AG09309 (cell line): ENCODE measurements at regions not wholly inside any gene's neighbourhood (a gene's known extent, or its start where the extent isn't known, plus 50 kb on each side); places are given as distances from the start of the nearest gene placed in this dataset.

Experiments
- DNase-seq: peaks from one replicate; pipeline ENCODE4 v3.0.0-alpha.2; 2010; ENCODE audit warnings: low read depth
- H3K4me3 ChIP-seq: 2 replicates; pipeline ENCODE4 v1.5.1; 2011; ENCODE audit warnings: mild to moderate bottlenecking, low read depth, low read length, moderate library complexity; ENCODE audit not compliant: control insufficient read depth
- TF ChIP-seq, protein P1 (sequence below): IDR thresholded peaks from 2 replicates; pipeline ENCODE4 v1.5.1; 2011; ENCODE audit warnings: mild to moderate bottlenecking, low read depth, low read length, inconsistent platforms; ENCODE audit not compliant: insufficient read depth, control insufficient read depth; ENCODE audit errors: missing control alignments

DNA sequence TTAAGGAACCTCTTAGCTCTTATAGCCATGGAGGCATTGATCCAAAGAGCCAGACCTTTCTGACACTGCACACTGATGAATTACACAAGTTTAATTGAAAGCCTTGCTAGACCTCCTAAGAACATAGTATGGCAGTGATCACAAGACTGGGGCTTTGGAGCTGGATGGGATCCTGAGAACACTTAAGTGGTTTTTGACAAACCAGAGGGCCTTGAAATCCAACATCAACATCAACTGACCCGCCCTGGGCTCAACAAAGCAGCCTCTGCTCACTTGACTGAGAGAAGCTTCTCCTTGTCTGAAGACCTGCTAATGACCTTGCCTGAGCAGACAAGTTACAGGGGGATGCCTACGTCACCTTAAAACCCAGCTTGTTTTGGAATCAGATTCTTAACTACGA lies 257.6 kb downstream of the KLF13 start:
- no peak for DNase-seq
- no peak overlapping the region for H3K4me3 ChIP-seq
- TF ChIP-seq, protein P1, sequence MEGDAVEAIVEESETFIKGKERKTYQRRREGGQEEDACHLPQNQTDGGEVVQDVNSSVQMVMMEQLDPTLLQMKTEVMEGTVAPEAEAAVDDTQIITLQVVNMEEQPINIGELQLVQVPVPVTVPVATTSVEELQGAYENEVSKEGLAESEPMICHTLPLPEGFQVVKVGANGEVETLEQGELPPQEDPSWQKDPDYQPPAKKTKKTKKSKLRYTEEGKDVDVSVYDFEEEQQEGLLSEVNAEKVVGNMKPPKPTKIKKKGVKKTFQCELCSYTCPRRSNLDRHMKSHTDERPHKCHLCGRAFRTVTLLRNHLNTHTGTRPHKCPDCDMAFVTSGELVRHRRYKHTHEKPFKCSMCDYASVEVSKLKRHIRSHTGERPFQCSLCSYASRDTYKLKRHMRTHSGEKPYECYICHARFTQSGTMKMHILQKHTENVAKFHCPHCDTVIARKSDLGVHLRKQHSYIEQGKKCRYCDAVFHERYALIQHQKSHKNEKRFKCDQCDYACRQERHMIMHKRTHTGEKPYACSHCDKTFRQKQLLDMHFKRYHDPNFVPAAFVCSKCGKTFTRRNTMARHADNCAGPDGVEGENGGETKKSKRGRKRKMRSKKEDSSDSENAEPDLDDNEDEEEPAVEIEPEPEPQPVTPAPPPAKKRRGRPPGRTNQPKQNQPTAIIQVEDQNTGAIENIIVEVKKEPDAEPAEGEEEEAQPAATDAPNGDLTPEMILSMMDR, result no peak

DNA sequence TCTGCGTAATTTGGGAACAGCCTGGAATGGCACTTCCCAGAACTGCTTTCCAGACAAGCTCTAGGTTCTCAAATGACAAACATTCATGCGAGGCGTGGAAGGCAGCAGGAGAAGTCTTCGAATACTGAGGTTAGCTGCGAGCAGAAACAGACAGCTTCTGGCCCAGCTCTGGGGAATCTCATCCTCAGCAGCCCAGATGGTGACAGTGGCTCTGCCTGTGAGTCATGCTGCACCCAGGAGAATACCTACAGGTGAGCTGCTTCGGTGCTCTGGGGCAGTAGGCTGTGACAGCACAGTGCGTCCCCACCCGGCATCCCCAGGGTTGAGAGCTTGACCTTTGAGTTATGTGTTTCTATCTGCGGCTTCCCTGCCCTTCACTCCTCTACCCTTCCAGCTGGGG lies 258.6 kb downstream of the KLF13 start:
- TF ChIP-seq, protein P1, result no peak
- DNase-seq, result no peak
- no peak overlapping the region for H3K4me3 ChIP-seq

DNA sequence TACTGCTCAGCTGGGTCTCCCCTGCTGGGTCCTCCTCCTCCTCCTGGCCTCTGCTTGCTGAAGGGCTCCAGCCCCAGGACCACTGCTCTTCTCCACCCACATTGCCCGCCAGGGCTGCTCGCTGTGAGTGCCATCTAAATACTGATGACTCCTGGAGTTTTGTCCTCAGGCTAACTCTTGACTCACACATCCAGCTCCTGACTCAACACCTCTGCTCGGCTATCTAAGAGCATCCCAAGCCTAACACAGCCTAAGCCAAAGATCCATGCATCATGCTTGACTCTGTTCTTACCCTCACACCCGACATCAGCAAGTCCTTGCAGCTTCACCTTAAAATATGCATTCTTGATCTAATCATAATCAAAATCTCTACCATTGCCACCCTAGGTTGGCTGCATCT lies 260.2 kb downstream of the KLF13 start:
- no peak for DNase-seq
- TF ChIP-seq, protein P1, result no peak
- no peak overlapping the region for H3K4me3 ChIP-seq

DNA sequence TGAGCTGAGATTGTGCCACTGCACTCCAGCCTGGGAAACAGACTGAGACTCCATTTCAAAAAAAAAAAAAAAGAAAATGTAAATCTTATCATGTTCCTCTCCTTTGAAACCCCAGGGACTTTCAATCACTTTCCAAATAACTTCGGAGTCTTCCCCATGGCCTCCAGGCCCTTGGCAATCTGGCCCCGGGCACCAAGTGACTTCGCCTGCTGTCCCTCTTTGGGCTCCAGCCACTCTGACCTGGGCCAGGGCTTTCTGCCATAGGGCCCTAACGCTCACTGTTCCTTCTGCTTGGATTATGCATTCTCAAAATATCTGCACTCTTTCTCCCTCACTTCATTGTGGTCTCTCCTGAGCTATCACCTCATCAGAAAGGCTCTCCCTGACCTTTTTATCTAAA lies 260.9 kb downstream of the KLF13 start:
- TF ChIP-seq, protein P1, result no peak
- no peak for DNase-seq
- H3K4me3 ChIP-seq, result no peak overlapping the region

DNA sequence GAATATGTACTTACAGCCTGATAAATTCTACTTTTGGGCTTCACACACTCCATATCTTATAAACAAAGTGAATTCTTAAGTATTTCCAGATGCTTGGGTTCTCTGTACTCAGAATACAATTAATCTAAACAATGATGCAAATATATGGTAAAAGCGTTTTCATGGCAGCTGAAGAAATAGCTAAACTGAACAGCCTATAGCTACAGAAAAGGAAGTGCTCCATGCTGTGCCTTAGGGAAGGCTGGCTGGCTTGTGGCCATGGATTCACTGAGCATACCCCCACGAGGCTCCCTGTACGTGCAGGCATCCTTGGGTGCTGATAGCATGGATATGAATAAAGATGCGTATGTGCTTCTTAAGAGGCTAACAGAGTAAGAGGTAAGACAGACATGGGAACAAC lies 264.0 kb downstream of the KLF13 start:
- TF ChIP-seq, protein P1, result no peak
- H3K4me3 ChIP-seq, result no peak overlapping the region
- no peak for DNase-seq

DNA sequence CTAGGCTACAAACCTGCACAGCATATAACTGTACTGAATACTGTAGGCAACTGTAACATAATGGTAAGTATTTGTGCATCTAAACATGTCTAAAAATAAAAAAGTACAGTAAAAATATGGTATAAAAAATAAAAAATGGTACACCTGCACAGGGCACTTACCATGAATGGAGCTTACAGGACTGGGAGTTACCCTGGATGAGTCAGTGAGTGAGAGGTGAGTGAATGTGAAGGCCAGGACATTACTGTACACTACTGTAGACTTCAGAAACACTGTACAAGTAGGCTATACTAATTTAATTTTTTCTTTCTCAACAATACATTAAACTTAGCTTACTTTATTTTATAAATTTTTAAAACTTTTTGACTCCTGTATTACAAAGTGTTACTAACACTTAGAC lies 265.3 kb downstream of the KLF13 start:
- no peak for DNase-seq
- no peak overlapping the region for H3K4me3 ChIP-seq
- TF ChIP-seq, protein P1, result no peak

DNA sequence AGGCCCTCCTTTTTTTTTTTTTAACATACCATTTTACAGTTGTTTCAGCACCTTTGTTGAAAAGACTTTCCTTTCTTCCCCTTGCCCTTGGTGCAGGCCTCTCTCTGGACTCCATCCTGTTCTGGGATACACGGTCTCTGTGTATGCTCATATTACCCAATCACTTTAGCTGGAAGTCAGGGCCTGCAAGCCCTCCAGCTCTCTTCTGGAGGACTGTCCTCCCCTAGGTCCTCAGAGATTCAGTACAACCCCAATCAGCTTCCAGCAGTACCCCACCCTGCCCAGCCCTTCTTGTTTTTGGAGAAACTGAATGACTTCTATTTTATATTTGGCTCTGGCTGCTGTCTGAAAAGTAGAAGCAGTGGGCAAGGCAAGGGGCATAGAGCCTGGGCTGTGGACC lies 270.8 kb downstream of the KLF13 start:
- TF ChIP-seq, protein P1, result no peak
- H3K4me3 ChIP-seq, result no peak overlapping the region
- no peak for DNase-seq
